HEK293 (cell line): ENCODE measurements at regions not wholly inside any gene's neighbourhood (a gene's known extent, or its start where the extent isn't known, plus 50 kb on each side); places are given as distances from the start of the nearest gene placed in this dataset.

Experiments
- CTCF ChIA-PET: fragments of 350-600 bp; formaldehyde crosslinking; extraction: SDS; loops from one replicate; lab custom pipeline; 2021; ENCODE audit warnings: antibody characterized with exemption; lab: Yijun Ruan, JAX
- POLR2A ChIA-PET: fragments of 300-600 bp; formaldehyde crosslinking; extraction: SDS; loops from one replicate; lab custom pipeline; 2020; ENCODE audit warnings: antibody characterized with exemption, inconsistent platforms; lab: Yijun Ruan, JAX
- H3K27ac ChIP-seq: fragments of 200-500 bp; sonication (Bioruptor generic); 2 replicates; pipeline ENCODE4 v1.5.1; 2014; ENCODE audit warnings: low read depth, low read length, control low read depth, inconsistent platforms; ENCODE audit errors: extremely low read depth
- H3K36me3 ChIP-seq, 2 experiments: fragments of 200-500 bp in 1 of 2; sonication (Bioruptor generic) in 1 of 2; 1 replicate in 1 of 2; 2 replicates in 1 of 2; pipeline ENCODE4 v1.5.1; 2014 to 2017; ENCODE audit warnings: inconsistent platforms in 2 of 2, low read length in 2 of 2; ENCODE audit not compliant: control insufficient read depth in 2 of 2, insufficient read depth in 1 of 2
- H3K4me1 ChIP-seq: fragments of 200-500 bp; sonication (Bioruptor generic); 2 replicates; pipeline ENCODE4 v1.5.1; 2014; ENCODE audit warnings: mild to moderate bottlenecking, low read length, inconsistent platforms; ENCODE audit not compliant: control insufficient read depth, insufficient read depth
- H3K4me3 ChIP-seq: 2 replicates; pipeline ENCODE4 v1.5.1; 2011; ENCODE audit warnings: low read depth, mild to moderate bottlenecking, control low read depth, low read length, moderate library complexity
- H3K9me3 ChIP-seq: fragments of 200-500 bp; sonication (Bioruptor generic); 2 replicates; pipeline ENCODE4 v1.5.1; 2014; ENCODE audit warnings: low read depth, low read length, inconsistent platforms; ENCODE audit not compliant: control insufficient read depth, insufficient read depth
- KLF16 ChIP-seq: fragments of 450-650 bp; formaldehyde crosslinking; IDR thresholded peaks from 2 replicates; pipeline ENCODE4 v1.5.1; 2017; ENCODE audit warnings: missing biosample characterization, missing genetic modification characterization
- KLF9 ChIP-seq: fragments of 450-650 bp; formaldehyde crosslinking; IDR thresholded peaks from 2 replicates; pipeline ENCODE4 v1.5.1; 2016; ENCODE audit warnings: missing biosample characterization, missing genetic modification characterization, low read depth
- PRDM4 ChIP-seq: fragments of 450-650 bp; formaldehyde crosslinking; IDR thresholded peaks from 2 replicates; pipeline ENCODE4 v1.5.1; 2017; ENCODE audit warnings: missing biosample characterization, missing genetic modification characterization
- TRIM28 ChIP-seq: IDR thresholded peaks from 2 replicates; pipeline ENCODE4 v1.6.1; 2011; ENCODE audit warnings: low read length, control low read depth, borderline replicate concordance
- ZBTB48 ChIP-seq: fragments of 450-650 bp; formaldehyde crosslinking; IDR thresholded peaks from 2 replicates; pipeline ENCODE4 v1.5.1; 2016; ENCODE audit warnings: missing biosample characterization, missing genetic modification characterization
- ZNF121 ChIP-seq: fragments of 450-650 bp; formaldehyde crosslinking; IDR thresholded peaks from 2 replicates; pipeline ENCODE4 v1.5.1; 2016; ENCODE audit warnings: missing biosample characterization, missing genetic modification characterization
- ZNF2 ChIP-seq: fragments of 450-650 bp; formaldehyde crosslinking; IDR thresholded peaks from 2 replicates; pipeline ENCODE4 v1.5.1; 2016; ENCODE audit warnings: missing biosample characterization, missing genetic modification characterization
- ZNF221 ChIP-seq: fragments of 450-650 bp; formaldehyde crosslinking; IDR thresholded peaks from 2 replicates; pipeline ENCODE4 v1.5.1; 2017; ENCODE audit warnings: missing biosample characterization, missing genetic modification characterization, borderline replicate concordance
- ZNF223 ChIP-seq: fragments of 450-650 bp; formaldehyde crosslinking; IDR thresholded peaks from 2 replicates; pipeline ENCODE4 v1.5.1; 2016; ENCODE audit warnings: missing biosample characterization, missing genetic modification characterization
- ZNF341 ChIP-seq: fragments of 450-650 bp; formaldehyde crosslinking; IDR thresholded peaks from 2 replicates; pipeline ENCODE4; 2016; ENCODE audit warnings: low read depth, missing biosample characterization, missing genetic modification characterization
- ZNF391 ChIP-seq: fragments of 450-650 bp; formaldehyde crosslinking; IDR thresholded peaks from 2 replicates; pipeline ENCODE4 v1.5.1; 2016; ENCODE audit warnings: low read depth, missing biosample characterization, missing genetic modification characterization, borderline replicate concordance
- ZNF501 ChIP-seq: fragments of 450-650 bp; formaldehyde crosslinking; IDR thresholded peaks from 2 replicates; pipeline ENCODE4 v1.5.1; 2016; ENCODE audit warnings: missing biosample characterization, missing genetic modification characterization
- ZNF580 ChIP-seq: fragments of 450-650 bp; formaldehyde crosslinking; IDR thresholded peaks from 2 replicates; pipeline ENCODE4 v1.5.1; 2016; ENCODE audit warnings: missing biosample characterization, missing genetic modification characterization
- ZNF610 ChIP-seq: fragments of 450-650 bp; formaldehyde crosslinking; IDR thresholded peaks from 2 replicates; pipeline ENCODE4 v1.5.1; 2016; ENCODE audit warnings: missing biosample characterization, missing genetic modification characterization, borderline replicate concordance
- ZNF658 ChIP-seq: fragments of 450-650 bp; formaldehyde crosslinking; IDR thresholded peaks from 2 replicates; pipeline ENCODE4; 2016; ENCODE audit warnings: missing biosample characterization, missing genetic modification characterization
- ZNF670 ChIP-seq: fragments of 450-650 bp; formaldehyde crosslinking; IDR thresholded peaks from 2 replicates; pipeline ENCODE4 v1.5.1; 2016; ENCODE audit warnings: missing biosample characterization, missing genetic modification characterization, low read depth
- TF ChIP-seq, protein P1 (sequence below): fragments of 450-650 bp; formaldehyde crosslinking; IDR thresholded peaks from 2 replicates; pipeline ENCODE4 v1.5.1; 2016; ENCODE audit warnings: missing biosample characterization, missing genetic modification characterization
- TF ChIP-seq, protein P2 (sequence below): fragments of 450-650 bp; formaldehyde crosslinking; IDR thresholded peaks from 2 replicates; pipeline ENCODE4 v1.5.1; 2017; ENCODE audit warnings: missing biosample characterization, missing genetic modification characterization
- TF ChIP-seq, protein P3 (sequence below): fragments of 450-650 bp; formaldehyde crosslinking; IDR thresholded peaks from 2 replicates; pipeline ENCODE4; 2016; ENCODE audit warnings: missing biosample characterization, missing genetic modification characterization
- TF ChIP-seq, protein P4 (sequence below): fragments of 450-650 bp; formaldehyde crosslinking; IDR thresholded peaks from 2 replicates; pipeline ENCODE4 v1.5.1; 2017; ENCODE audit warnings: missing biosample characterization, missing genetic modification characterization
- TF ChIP-seq, protein P5 (sequence below): fragments of 450-650 bp; formaldehyde crosslinking; IDR thresholded peaks from 2 replicates; pipeline ENCODE4 v1.5.1; 2016; ENCODE audit warnings: missing biosample characterization, missing genetic modification characterization

DNA sequence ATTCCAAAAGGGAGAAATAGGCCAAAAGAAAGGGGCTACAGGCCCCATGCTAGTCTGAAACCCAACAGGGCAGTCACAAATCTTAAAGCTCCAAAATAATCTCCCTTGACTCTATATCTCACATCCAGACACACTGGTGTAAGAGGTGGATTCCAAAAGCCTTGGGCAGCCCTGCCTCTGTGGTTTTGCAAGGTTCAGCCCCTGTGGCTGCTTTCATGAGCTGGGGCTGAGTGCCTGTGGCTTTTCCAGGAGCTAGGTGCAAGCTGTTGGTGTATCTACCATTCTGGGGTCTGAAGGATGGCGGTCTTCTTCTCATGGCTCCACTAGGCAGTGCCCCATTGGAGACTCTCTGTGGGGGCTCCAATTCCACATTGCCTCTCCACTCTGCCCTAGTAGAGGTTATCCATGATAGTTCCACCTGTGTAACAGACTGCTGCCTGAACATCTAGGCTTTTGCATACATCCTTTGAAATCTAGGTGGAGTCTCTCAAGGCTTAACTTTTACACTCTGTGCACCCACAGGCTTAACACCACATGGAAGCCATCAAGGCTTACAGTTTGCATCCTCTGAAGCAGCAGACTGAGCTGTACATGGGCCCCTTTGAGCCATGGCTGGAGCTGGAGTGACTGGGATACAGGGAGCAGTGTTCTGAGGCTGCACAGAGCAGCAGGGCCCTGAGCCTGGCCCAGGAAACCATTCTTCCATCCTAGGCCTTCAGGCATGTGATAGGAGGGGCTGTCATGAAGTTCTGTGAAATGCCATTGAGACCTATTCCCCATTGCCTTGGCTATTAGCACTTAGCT lies 66.5 kb upstream of the ABCD2 start:
- Histone ChIP-seq H3K4me3 (no peak overlapping the region), H3K27ac (no peak overlapping the region), H3K4me1 (no peaks in the 10 kb centered on the region), H3K9me3 (no peaks in the 10 kb centered on the region), H3K36me3 (no peaks in the 10 kb centered on the region)
- ChIA-PET POLR2A (no interaction called here), CTCF (no interaction called here)
- TF ChIP-seq ZNF658 (tag by site-specific recombination) (no peak), ZNF341 (tag by site-specific recombination) (no peak), KLF9 (tag by site-specific recombination) (no peak), ZNF221 (tag by site-specific recombination) (no peak), KLF16 (tag by site-specific recombination) (no peak)

DNA sequence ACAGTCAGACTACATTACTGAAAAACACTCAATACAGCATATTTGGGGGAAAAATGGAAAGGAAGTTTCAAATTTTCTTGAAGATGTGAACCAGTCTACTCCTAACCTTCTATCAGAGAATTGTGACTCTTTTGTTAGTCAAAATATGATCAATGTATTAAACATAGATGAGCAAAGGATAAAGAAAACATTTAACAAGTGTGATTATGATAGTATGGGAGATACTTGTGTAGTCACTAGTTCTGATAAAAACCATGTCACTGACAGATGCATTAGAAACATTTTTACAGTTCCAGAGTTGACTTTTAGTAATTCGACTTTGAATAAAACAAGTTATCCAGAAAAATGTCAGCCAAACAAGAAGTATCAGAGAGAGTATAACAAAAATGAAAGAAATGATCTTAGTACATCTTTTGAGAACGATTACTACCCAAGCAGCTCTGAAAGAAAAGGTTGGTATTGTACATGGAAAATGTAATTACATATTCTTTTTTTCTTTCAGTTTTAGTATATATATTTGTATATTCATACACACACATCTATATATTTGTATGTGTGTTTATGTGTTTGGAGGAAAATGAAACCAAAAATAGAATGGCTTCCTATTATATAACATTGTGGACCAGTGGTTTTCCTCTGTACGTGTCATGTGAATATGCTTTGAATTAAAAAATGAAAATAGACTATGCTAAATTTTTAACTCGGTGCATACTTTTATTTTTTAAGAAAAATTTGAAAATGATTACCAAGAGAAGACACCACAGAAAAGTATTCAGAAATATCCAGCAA lies 63.3 kb upstream of the ABCD2 start:
- no peaks in the 10 kb centered on the region for H3K36me3 ChIP-seq
- TF ChIP-seq ZNF670 (tag by site-specific recombination) (no peak), ZNF610 (tag by site-specific recombination) (no peak), PRDM4 (no peak), ZNF391 (tag by site-specific recombination) (no peak), TRIM28 (no peak), ZBTB48 (tag by site-specific recombination) (no peak), ZNF121 (tag by site-specific recombination) (no peak), ZNF221 (tag by site-specific recombination) (no peak), ZNF223 (tag by site-specific recombination) (no peak), ZNF501 (tag by site-specific recombination) (no peak), ZNF580 (no peak), ZNF2 (tag by site-specific recombination) (no peak)
- TF ChIP-seq, protein P1, sequence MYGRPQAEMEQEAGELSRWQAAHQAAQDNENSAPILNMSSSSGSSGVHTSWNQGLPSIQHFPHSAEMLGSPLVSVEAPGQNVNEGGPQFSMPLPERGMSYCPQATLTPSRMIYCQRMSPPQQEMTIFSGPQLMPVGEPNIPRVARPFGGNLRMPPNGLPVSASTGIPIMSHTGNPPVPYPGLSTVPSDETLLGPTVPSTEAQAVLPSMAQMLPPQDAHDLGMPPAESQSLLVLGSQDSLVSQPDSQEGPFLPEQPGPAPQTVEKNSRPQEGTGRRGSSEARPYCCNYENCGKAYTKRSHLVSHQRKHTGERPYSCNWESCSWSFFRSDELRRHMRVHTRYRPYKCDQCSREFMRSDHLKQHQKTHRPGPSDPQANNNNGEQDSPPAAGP, result no peak
- TF ChIP-seq, protein P2, sequence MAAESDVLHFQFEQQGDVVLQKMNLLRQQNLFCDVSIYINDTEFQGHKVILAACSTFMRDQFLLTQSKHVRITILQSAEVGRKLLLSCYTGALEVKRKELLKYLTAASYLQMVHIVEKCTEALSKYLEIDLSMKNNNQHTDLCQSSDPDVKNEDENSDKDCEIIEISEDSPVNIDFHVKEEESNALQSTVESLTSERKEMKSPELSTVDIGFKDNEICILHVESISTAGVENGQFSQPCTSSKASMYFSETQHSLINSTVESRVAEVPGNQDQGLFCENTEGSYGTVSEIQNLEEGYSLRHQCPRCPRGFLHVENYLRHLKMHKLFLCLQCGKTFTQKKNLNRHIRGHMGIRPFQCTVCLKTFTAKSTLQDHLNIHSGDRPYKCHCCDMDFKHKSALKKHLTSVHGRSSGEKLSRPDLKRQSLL, result no peak
- TF ChIP-seq, protein P3, sequence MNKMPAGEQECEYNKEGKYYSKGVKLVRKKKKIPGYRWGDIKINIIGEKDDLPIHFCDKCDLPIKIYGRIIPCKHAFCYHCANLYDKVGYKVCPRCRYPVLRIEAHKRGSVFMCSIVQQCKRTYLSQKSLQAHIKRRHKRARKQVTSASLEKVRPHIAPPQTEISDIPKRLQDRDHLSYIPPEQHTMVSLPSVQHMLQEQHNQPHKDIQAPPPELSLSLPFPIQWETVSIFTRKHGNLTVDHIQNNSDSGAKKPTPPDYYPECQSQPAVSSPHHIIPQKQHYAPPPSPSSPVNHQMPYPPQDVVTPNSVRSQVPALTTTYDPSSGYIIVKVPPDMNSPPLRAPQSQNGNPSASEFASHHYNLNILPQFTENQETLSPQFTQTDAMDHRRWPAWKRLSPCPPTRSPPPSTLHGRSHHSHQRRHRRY (tag by site-specific recombination), result no peak
- TF ChIP-seq, protein P4, sequence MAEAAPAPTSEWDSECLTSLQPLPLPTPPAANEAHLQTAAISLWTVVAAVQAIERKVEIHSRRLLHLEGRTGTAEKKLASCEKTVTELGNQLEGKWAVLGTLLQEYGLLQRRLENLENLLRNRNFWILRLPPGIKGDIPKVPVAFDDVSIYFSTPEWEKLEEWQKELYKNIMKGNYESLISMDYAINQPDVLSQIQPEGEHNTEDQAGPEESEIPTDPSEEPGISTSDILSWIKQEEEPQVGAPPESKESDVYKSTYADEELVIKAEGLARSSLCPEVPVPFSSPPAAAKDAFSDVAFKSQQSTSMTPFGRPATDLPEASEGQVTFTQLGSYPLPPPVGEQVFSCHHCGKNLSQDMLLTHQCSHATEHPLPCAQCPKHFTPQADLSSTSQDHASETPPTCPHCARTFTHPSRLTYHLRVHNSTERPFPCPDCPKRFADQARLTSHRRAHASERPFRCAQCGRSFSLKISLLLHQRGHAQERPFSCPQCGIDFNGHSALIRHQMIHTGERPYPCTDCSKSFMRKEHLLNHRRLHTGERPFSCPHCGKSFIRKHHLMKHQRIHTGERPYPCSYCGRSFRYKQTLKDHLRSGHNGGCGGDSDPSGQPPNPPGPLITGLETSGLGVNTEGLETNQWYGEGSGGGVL (tag by site-specific recombination), result no peak
- TF ChIP-seq, protein P5, sequence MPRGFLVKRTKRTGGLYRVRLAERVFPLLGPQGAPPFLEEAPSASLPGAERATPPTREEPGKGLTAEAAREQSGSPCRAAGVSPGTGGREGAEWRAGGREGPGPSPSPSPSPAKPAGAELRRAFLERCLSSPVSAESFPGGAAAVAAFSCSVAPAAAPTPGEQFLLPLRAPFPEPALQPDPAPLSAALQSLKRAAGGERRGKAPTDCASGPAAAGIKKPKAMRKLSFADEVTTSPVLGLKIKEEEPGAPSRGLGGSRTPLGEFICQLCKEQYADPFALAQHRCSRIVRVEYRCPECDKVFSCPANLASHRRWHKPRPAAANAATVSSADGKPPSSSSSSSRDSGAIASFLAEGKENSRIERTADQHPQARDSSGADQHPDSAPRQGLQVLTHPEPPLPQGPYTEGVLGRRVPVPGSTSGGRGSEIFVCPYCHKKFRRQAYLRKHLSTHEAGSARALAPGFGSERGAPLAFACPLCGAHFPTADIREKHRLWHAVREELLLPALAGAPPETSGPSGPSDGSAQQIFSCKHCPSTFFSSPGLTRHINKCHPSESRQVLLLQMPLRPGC, result no peak
- TF ChIP-seq, all 188 proteins: peak for 0
- no peaks in the 10 kb centered on the region for H3K4me1 ChIP-seq
- H3K9me3 ChIP-seq, result no peaks in the 10 kb centered on the region
- CTCF ChIA-PET, result no interaction called here
- no peak overlapping the region for H3K4me3 ChIP-seq
- no peak overlapping the region for H3K27ac ChIP-seq
- POLR2A ChIA-PET, result no interaction called here
